ENCODE measurements at regions not wholly inside any gene's neighbourhood (a gene's known extent, or its start where the extent isn't known, plus 50 kb on each side); places are given as distances from the start of the nearest gene placed in this dataset.

DNA sequence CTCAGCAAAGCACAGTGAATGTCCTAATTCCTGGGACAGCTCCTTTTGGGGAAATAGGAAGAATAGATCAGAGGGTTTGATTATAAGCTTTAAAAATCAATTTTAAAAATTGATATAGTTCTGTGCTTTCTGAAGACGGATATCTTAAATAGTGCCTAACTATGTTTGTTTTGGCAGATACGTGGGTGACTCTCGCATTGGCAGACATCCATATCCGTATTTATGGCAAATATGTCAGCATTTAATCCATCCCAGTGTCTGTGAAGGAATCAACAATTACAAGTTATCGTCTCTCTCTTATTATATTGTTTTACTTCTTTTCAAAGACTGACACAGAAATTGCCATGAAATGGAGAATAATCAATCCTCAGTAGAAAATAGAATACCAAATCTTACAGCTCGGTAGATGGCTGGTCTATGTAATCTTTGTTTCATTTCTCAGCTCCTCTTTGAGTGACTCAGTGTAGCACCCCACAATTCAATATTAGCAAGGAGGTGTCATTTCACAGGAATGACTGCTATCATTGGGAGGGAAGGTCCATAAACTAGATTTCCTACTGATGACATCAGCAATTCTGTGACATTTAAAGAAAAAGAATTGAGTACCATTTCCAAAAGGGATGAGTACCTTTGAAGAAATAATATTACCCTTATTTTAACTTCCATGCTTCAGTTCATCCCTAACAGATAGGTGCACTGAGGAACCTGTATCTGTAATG, 186.4 kb upstream of the NFE2L3 start:
- no peak overlapping the region for H3K4me3 ChIP-seq (replicated peaks; ENCODE audit: low read depth, low read length)
- TF ChIP-seq, protein P1, sequence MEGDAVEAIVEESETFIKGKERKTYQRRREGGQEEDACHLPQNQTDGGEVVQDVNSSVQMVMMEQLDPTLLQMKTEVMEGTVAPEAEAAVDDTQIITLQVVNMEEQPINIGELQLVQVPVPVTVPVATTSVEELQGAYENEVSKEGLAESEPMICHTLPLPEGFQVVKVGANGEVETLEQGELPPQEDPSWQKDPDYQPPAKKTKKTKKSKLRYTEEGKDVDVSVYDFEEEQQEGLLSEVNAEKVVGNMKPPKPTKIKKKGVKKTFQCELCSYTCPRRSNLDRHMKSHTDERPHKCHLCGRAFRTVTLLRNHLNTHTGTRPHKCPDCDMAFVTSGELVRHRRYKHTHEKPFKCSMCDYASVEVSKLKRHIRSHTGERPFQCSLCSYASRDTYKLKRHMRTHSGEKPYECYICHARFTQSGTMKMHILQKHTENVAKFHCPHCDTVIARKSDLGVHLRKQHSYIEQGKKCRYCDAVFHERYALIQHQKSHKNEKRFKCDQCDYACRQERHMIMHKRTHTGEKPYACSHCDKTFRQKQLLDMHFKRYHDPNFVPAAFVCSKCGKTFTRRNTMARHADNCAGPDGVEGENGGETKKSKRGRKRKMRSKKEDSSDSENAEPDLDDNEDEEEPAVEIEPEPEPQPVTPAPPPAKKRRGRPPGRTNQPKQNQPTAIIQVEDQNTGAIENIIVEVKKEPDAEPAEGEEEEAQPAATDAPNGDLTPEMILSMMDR (IDR thresholded peaks at IDR 0.05; ENCODE audit: low read depth, low read length, missing control alignments) = no peak
- DNase-seq (ENCODE audit: extremely low read depth, low read depth) = no peak

DNA sequence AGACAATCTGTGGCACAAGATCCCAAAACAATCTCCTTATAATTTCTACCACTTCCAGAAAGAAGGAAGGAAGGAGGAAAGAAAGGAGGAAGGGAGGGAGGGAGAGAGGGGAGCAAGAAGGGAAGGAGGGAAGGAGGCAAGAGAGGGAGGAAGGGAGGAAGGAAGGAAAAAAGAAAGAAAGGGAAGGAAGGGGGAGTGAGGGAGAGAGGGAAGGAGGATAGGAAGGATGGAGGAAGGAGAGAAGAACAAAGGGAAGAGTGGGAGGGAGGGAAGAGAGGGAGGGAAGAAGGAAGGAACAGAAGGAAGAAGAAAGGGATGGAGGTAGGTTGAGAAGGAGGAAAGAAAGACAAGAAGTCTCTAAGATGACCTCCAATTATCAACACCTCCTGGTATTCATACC, 185.5 kb upstream of the NFE2L3 start:
- H3K4me3 ChIP-seq (replicated peaks; ENCODE audit: low read depth, low read length) = no peak overlapping the region

DNA sequence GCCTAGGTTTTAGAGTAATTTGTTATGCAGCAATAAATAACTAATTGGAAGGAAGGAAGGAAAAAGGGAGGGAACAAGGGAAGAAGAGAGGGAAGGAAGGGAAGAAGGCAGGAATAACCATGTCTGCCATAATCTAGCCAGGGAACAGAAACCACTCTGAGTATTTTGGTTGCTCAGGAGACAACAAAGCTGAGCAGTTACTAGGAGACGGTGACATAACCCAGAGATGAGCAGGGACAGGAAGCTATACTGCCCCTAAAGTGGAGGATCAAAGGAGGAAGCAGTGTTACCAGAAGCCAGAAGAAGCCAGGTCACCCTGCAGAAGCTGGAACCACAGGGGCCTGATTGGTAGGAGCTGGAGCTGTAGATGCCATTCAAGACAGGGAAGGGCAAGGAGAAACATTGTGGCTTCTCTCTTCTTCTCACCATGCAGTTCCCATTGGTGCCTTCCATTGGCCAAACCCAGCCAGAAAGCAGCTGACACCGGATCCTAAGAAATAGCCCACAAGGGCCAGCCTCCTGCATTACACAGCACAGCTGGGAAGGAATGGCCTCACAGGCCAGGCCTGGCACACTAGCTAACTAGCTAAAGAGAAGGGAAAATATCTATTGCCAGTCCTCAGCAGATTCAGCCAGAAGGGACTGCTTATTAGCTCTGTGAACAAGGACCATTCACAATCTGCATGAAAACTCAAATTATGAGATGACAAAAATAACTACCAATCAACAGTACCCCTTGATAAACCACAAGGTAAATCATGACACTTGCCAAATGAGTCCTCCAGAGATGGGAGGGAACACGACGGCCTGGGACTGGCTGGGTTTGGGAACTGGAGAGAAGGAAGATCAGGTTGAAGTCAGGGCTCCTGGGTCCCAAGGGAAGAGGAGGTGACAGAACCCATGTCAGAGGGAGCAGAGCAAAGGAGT, 184.5 kb upstream of the NFE2L3 start:
- TF ChIP-seq, protein P1 (IDR thresholded peaks at IDR 0.05; ENCODE audit: low read depth, low read length, missing control alignments) = no peak
- H3K4me3 ChIP-seq (replicated peaks; ENCODE audit: low read depth, low read length) = no peak overlapping the region
- no peak for DNase-seq (ENCODE audit: extremely low read depth, low read depth)

More for the DNA sequence above, 185.5 kb upstream of the NFE2L3 start:
- no peak for DNase-seq (ENCODE audit: extremely low read depth, low read depth)
- TF ChIP-seq, protein P1 (IDR thresholded peaks at IDR 0.05; ENCODE audit: low read depth, low read length, missing control alignments) = no peak

DNA sequence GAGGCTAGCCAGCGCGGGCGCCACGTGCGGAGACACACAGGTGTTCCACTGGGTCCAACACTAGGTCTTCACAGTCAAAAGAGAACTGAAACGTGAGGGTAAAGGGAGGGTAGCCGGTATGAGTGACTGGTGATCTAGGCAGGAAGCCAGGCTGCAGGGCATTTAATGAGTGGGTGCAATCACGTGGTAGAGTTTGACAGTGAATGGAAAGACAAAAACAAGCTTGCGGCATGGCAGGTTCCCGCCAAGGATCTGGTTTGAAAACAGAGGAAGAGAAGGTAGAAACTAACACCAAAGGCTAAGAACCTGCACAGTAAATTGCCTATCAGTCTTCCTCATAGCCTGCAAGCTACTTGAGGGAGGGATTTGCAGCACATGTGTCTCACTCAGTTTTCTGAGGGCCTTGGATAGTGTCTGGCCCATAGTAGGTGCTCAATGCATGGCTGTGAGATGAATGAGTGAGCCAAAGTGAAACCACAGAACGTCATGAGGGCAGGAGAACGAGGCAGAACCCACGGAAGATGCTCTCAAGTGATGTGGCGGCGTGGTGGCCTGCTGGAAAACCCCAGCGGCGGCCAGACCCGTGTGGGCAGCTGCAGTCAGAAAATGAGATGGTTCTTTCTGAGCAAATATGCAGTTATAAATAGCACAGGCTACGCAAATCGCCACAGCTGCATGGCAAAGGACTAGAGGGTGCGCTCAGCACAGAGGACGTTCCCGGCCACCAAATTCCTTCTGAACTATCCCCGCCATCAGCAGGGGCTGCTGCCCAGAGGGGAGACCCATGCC, 183.6 kb upstream of the NFE2L3 start:
- no peak overlapping the region for H3K4me3 ChIP-seq (replicated peaks; ENCODE audit: low read depth, low read length)
- TF ChIP-seq, protein P1 (IDR thresholded peaks at IDR 0.05; ENCODE audit: low read depth, low read length, missing control alignments) = no peak
- DNase-seq (ENCODE audit: extremely low read depth, low read depth) = no peak

DNA sequence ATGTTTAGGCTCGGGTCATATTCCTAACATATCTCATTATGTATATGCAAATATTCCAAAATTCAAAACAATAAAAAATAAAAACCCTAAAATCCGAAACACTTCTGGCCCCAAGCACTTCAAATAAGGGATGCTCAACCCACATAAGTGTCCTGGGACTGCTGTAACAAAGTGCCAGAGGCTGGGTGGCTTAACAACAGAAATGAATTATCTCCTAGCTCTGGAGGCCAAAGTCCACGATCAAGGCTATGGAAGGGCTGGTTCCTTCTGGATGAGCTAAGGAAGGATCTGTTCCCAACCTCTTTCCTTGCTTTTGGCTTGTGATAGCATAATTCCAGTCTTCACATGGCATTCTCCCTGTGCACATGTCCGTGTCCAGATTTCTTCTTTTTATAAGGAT, 181.6 kb upstream of the NFE2L3 start:
- no peak overlapping the region for H3K4me3 ChIP-seq (replicated peaks; ENCODE audit: low read depth, low read length)
- no peak for DNase-seq (ENCODE audit: extremely low read depth, low read depth)
- TF ChIP-seq, protein P1 (IDR thresholded peaks at IDR 0.05; ENCODE audit: low read depth, low read length, missing control alignments) = no peak

DNA sequence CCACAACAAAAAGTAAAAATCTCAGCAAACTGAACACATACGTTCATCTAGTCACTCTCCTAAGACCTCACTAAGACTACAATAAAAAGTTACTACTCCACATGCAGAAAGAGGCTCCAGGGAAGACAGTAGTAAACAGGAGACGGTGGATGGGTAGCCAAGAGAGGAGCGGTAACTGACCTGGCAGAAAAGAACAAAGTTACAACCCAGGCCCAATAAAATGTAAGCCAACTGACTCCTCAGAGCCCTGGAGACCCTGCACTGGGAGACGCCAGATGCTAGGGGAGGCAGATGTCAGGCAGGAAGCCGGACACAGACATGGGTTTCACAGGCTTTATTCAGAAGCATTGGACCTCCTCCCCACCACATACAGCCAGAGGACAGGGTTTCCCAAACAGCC, 181.1 kb upstream of the NFE2L3 start:
- DNase-seq (ENCODE audit: extremely low read depth, low read depth) = no peak
- TF ChIP-seq, protein P1 (IDR thresholded peaks at IDR 0.05; ENCODE audit: low read depth, low read length, missing control alignments) = no peak
- no peak overlapping the region for H3K4me3 ChIP-seq (replicated peaks; ENCODE audit: low read depth, low read length)
